Transverse colon (tissue), 4 donors: ENCODE measurements at regions not wholly inside any gene's neighbourhood (a gene's known extent, or its start where the extent isn't known, plus 50 kb on each side); places are given as distances from the start of the nearest gene placed in this dataset.

Experiments used
- DNase-seq: peaks from one replicate; pipeline ENCODE4 v3.0.0-alpha.2; 2019
- H3K27ac ChIP-seq, 4 donors: fragments of 200-600 bp; sonication (generic); 2 replicates each; pipeline ENCODE4 v1.5.1; 2016 to 2018; ENCODE audit warnings: inconsistent platforms in 4 of 4
- H3K27me3 ChIP-seq: fragments of 200-600 bp; sonication (generic); 2 replicates; pipeline ENCODE4 v1.5.1; 2017; ENCODE audit warnings: inconsistent platforms
- H3K36me3 ChIP-seq, 4 donors: fragments of 200-600 bp; sonication (generic); 2 replicates each; pipeline ENCODE4 v1.5.1; 2017 to 2019; ENCODE audit warnings: inconsistent platforms in 4 of 4
- H3K4me1 ChIP-seq, 4 donors: fragments of 200-600 bp; sonication (generic); 2 replicates each; pipeline ENCODE4 v1.5.1; 2017 to 2020; ENCODE audit warnings: inconsistent platforms in 4 of 4
- H3K4me3 ChIP-seq, 4 donors: fragments of 200-600 bp; sonication (generic); 1 replicate in 1 of 4; 2 replicates in 3 of 4; pipeline versions ENCODE4 v1.5.1 to v1.6.1; 2017 to 2019; ENCODE audit warnings: inconsistent platforms in 4 of 4
- H3K9me3 ChIP-seq, 2 donors: fragments of 200-600 bp; sonication (generic); 2 replicates each; pipeline ENCODE4 v1.5.1; 2017 to 2019; ENCODE audit warnings: inconsistent platforms in 2 of 2
- EP300 ChIP-seq: sonication (generic); formaldehyde crosslinking; IDR thresholded peaks from one replicate; pipeline ENCODE4 v1.6.1; 2017; ENCODE audit warnings: antibody characterized with exemption, low read depth
- POLR2A ChIP-seq: fragments of 450-650 bp; IDR thresholded peaks from one replicate; pipeline ENCODE4 v1.6.1; 2016; ENCODE audit warnings: antibody characterized with exemption, mild to moderate bottlenecking, moderate library complexity
- POLR2AphosphoS5 ChIP-seq, 3 donors: sonication (generic); formaldehyde crosslinking; IDR thresholded peaks; one replicate each; pipeline ENCODE4 v1.6.1; 2016; ENCODE audit warnings: antibody characterized with exemption in 3 of 3
- WGBS, 2 donors: methylation state at CpG; one replicate each; pipeline ENCODE4 v1.1.5; 2018; ENCODE audit warnings: low coverage in 1 of 2; 5-methylcytosine and 5-hydroxymethylcytosine counted together
- in situ Hi-C, 4 donors: fragments of 200-750 bp; cut with MboI; loops; one replicate each; pipeline versions ENCODE4 v1.15.0 to v1.15.1; 2017; ENCODE audit warnings: low sequenced_read_pairs in 3 of 4, low pct_ligation_motif_present in 1 of 4, low pct_unique_long_range_greater_than_20kb in 1 of 4
- intact Hi-C: fragments of 100-400 bp; cut with DNase I; formaldehyde crosslinking; loops from one replicate; pipeline ENCODE4 v1.15.1; 2023; ENCODE audit warnings: low total_unique reads
- TF ChIP-seq, protein P1 (sequence below), 5 experiments: fragments of 200-600 bp in 3 of 5; fragments of 450-650 bp in 2 of 5; sonication (generic) in 3 of 5; IDR thresholded peaks; 1 replicate in 2 of 5; 2 replicates in 3 of 5; pipeline ENCODE4 v1.5.1; 2016 to 2017; ENCODE audit warnings: antibody characterized with exemption in 5 of 5, inconsistent platforms in 3 of 5, mild to moderate bottlenecking in 2 of 5, moderate library complexity in 1 of 5

GRCh38 chr12:31219521-31219920 is 106.4 kb downstream of the SINHCAF start:
- no peak for DNase-seq
- Histone ChIP-seq H3K36me3 (no peaks in the 10 kb centered on the region), H3K4me1 (no peaks in the 10 kb centered on the region), H3K9me3 (no peaks in the 10 kb centered on the region), H3K27ac (no peak overlapping the region), H3K4me3 (no peak overlapping the region), H3K27me3 (no peaks in the 10 kb centered on the region)
- WGBS, 2 donors, result 78 to 82% methylated on average over 2 to 8 of the region's 9 CpGs
- in situ Hi-C loops (no loop called here), intact Hi-C loops (no loop called here)
- TF ChIP-seq, protein P1, sequence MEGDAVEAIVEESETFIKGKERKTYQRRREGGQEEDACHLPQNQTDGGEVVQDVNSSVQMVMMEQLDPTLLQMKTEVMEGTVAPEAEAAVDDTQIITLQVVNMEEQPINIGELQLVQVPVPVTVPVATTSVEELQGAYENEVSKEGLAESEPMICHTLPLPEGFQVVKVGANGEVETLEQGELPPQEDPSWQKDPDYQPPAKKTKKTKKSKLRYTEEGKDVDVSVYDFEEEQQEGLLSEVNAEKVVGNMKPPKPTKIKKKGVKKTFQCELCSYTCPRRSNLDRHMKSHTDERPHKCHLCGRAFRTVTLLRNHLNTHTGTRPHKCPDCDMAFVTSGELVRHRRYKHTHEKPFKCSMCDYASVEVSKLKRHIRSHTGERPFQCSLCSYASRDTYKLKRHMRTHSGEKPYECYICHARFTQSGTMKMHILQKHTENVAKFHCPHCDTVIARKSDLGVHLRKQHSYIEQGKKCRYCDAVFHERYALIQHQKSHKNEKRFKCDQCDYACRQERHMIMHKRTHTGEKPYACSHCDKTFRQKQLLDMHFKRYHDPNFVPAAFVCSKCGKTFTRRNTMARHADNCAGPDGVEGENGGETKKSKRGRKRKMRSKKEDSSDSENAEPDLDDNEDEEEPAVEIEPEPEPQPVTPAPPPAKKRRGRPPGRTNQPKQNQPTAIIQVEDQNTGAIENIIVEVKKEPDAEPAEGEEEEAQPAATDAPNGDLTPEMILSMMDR (IDR thresholded peaks at IDR 0.05), result no peak
- TF ChIP-seq EP300 (no peak), POLR2AphosphoS5 (IDR thresholded peaks at IDR 0.05) (no peak), POLR2A (no peak)

DNA sequence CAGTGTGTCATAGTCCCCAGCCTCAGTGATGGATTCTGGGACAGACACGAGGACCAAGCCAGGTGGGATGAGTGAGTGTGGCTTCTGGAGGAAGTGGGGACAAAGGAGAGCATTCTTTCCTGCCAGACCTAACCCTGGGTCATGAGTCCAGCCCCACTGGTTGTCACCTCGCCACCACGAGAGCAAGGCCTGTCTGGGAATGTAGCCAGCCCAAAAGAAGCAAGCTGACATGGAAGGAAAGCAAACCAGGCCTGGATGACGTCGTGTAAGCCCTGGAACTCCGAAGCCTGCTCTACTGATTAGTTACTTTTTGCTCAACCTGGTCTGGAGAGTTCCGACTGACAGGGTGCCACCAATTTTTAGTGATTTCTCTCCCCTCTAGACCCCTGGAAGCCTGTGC is 105.9 kb downstream of the SINHCAF start:
- H3K9me3 ChIP-seq, result no peaks in the 10 kb centered on the region
- H3K4me3 ChIP-seq, result no peak overlapping the region
- H3K4me1 ChIP-seq, result no peaks in the 10 kb centered on the region
- 23 to 60% methylated on average over 3 to 7 of the region's 7 CpGs for WGBS, 2 donors
- in situ Hi-C loops (no loop called here), intact Hi-C loops (no loop called here)
- H3K36me3 ChIP-seq, result no peaks in the 10 kb centered on the region
- no peak for DNase-seq
- TF ChIP-seq EP300 (no peak), POLR2AphosphoS5 (IDR thresholded peaks at IDR 0.05) (no peak), POLR2A (no peak)
- TF ChIP-seq, protein P1 (IDR thresholded peaks at IDR 0.05), result no peak
- no peaks in the 10 kb centered on the region for H3K27me3 ChIP-seq
- H3K27ac ChIP-seq, result no peak overlapping the region

DNA sequence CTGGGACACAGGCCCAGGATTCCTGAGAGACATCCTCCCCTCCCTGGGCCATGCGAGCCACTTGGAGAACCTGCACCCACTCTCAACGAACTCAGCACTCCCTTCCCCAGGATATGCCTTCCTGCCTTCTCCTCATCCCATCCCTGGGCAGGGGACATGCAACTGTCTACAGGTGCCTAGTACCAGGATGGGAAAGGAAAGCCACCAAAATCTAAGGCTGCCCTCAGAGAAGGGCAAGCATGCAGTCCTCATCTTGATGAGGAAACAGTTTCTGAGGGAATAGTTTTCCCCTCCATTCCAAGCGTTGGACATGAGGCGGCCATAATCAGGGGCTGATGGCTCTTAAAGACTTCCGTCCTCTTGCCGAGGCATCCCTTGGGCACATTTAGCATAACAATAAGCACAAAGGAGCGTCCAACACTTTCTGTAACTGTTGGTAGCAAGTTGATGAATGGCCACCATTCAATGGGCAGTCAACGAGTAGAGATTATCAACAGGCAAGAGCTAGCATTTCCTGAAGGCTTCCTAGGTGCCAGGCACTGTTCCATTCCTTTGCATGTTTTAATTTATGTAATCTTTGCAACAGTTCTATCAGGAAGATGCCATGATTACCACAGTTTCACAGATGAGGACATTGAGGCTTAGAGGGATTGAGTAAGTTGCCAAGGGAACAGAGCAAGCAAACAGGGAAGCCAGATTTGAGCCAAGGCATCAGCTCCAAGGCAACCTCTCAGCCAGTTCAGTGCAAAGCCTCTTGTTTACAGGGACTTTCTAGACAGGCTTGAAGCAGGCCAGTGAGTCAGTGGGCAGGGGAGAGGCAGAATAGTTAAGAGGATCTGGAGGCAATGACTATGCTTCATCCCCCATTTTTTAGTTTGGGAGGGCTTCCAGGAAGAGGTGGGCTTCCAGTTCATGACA is 105.1 kb downstream of the SINHCAF start:
- Histone ChIP-seq H3K4me3 (no peak overlapping the region), H3K27ac (peak overlapping the region in 1 of 4 donors; percentile 24), H3K9me3 (no peaks in the 10 kb centered on the region), H3K4me1 (no peaks in the 10 kb centered on the region), H3K36me3 (no peaks in the 10 kb centered on the region), H3K27me3 (no peaks in the 10 kb centered on the region)
- 85% methylated on average over 8 of the region's 8 CpGs; no CpG with 5 or more reads in 1 of the 2 donors for WGBS, 2 donors
- TF ChIP-seq EP300, result no peak
- TF ChIP-seq POLR2AphosphoS5 (IDR thresholded peaks at IDR 0.05), result no peak
- TF ChIP-seq, protein P1 (IDR thresholded peaks at IDR 0.05), result no peak
- TF ChIP-seq POLR2A, result no peak
- intact Hi-C loops, result no loop called here
- DNase-seq, result no peak
- in situ Hi-C loops, result no loop called here

GRCh38 chr12:31221551-31221945 is 104.4 kb downstream of the SINHCAF start:
- Histone ChIP-seq H3K9me3 (no peaks in the 10 kb centered on the region), H3K27ac (no peak overlapping the region), H3K4me3 (no peak overlapping the region), H3K27me3 (no peaks in the 10 kb centered on the region), H3K4me1 (no peaks in the 10 kb centered on the region), H3K36me3 (no peaks in the 10 kb centered on the region)
- TF ChIP-seq POLR2A, result no peak
- no peak for TF ChIP-seq EP300
- no peak for TF ChIP-seq POLR2AphosphoS5 (IDR thresholded peaks at IDR 0.05)
- TF ChIP-seq, protein P1 (IDR thresholded peaks at IDR 0.05), result no peak
- in situ Hi-C loops, result no loop called here
- intact Hi-C loops, result no loop called here
- DNase-seq, result no peak
- 79% methylated on average over 10 of the region's 10 CpGs; no CpG with 5 or more reads in 1 of the 2 donors for WGBS, 2 donors
